Panc1 (cell line): ENCODE measurements at regions not wholly inside any gene's neighbourhood (a gene's known extent, or its start where the extent isn't known, plus 50 kb on each side); places are given as distances from the start of the nearest gene placed in this dataset.

Experiments
- CTCF ChIP-seq: fragments of 450-650 bp; IDR thresholded peaks from 2 replicates; pipeline ENCODE4 v1.5.1; 2017; ENCODE audit warnings: mild to moderate bottlenecking
- POLR2AphosphoS5 ChIP-seq: IDR thresholded peaks from 2 replicates; pipeline ENCODE4 v1.6.1; 2012; ENCODE audit warnings: mild to moderate bottlenecking, low read depth, low read length, moderate library complexity
- REST ChIP-seq, 2 experiments: IDR thresholded peaks; 2 replicates each; pipeline ENCODE4 v1.6.1; 2011 to 2012; ENCODE audit warnings: low read depth in 2 of 2, control low read depth in 1 of 2, low read length in 1 of 2, mild to moderate bottlenecking in 1 of 2, moderate library complexity in 1 of 2; ENCODE audit not compliant: insufficient read depth in 1 of 2
- SIN3A ChIP-seq: IDR thresholded peaks from 2 replicates; pipeline ENCODE4 v1.6.1; 2012; ENCODE audit warnings: low read depth, mild to moderate bottlenecking, low read length, moderate library complexity, borderline replicate concordance; ENCODE audit not compliant: insufficient read depth

GRCh38 chr4:180500154-180500553, 1743.0 kb upstream of the TENM3 start:
- no peak for TF ChIP-seq CTCF
- no peak for TF ChIP-seq REST (IDR thresholded peaks at IDR 0.05; ENCODE audit: insufficient read depth in 1 of 2, low read depth in 2 of 2, low read length in 1 of 2)
- no peak for TF ChIP-seq SIN3A
- no peak for TF ChIP-seq POLR2AphosphoS5
